ENCODE measurements at regions not wholly inside any gene's neighbourhood (a gene's known extent, or its start where the extent isn't known, plus 50 kb on each side); places are given as distances from the start of the nearest gene placed in this dataset.

- TF ChIP-seq PBX3 (CRISPR knock-in tag; IDR thresholded peaks at IDR 0.05): no peak
- no peak for TF ChIP-seq ZNF121 (tag by site-specific recombination; IDR thresholded peaks at IDR 0.05)
- TF ChIP-seq CTCF (tag by site-specific recombination; IDR thresholded peaks at IDR 0.05): no peak
- no peak for TF ChIP-seq ZBTB26 (tag by site-specific recombination; optimal IDR thresholded peaks at IDR 0.05)
- no peak for TF ChIP-seq ZNF416 (tag by site-specific recombination; IDR thresholded peaks at IDR 0.05)
- no peak for TF ChIP-seq ZNF114 (tag by site-specific recombination; IDR thresholded peaks at IDR 0.05)
- no peak for TF ChIP-seq ZNF585B (tag by site-specific recombination; IDR thresholded peaks at IDR 0.05)
- TF ChIP-seq ZNF37A (tag by site-specific recombination; IDR thresholded peaks at IDR 0.05): no peak
- no peak for TF ChIP-seq IKZF3 (tag by site-specific recombination; IDR thresholded peaks at IDR 0.05)
- TF ChIP-seq KLF7 (tag by site-specific recombination; IDR thresholded peaks at IDR 0.05; ENCODE audit: borderline replicate concordance): no peak
- TF ChIP-seq ZSCAN23 (tag by site-specific recombination; IDR thresholded peaks at IDR 0.05): no peak
- no peak for TF ChIP-seq ZNF629 (tag by site-specific recombination; IDR thresholded peaks at IDR 0.05)
- TF ChIP-seq ZNF501 (tag by site-specific recombination; IDR thresholded peaks at IDR 0.05): no peak
These were observed 121.8 kb upstream of the NTF3 start for GRCh38 chr12:5310151-5310550.
